ENCODE measurements at regions not wholly inside any gene's neighbourhood (a gene's known extent, or its start where the extent isn't known, plus 50 kb on each side); places are given as distances from the start of the nearest gene placed in this dataset.

DNA sequence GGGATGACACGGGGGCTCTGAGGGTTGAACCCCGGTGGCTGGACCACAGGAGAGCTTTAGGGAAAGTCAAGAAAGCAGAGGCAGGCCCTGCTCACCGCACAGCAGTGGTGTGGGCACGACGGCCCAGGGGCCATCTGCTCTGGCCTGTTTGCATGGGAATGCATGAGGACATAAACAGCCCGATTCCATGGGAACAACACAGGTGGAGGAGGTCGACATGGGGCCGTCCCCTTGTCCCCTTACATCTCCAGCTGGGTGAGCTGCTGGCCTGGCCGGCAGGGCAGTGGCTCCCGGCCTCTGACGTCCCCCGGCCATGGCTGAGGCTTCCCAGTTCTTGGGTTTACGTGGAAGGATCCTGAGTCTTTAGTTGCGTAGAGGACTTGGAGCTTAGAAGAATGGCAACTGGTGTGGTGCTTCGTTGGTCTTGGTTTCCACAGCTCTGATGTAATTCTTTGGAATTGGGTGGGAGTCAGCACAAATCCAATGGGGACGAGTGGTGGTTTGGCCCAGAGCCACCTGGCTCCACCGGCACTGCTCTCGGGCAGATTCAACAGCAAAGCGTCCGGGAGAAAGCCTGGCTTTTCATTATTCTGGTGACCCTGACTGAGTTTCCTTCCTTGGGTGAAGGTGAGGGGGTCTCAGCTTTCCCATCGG is 98.3 kb upstream of the HDAC4 start:
- no peak overlapping the region for H3K27ac ChIP-seq (ENCODE audit: low read depth in 1 of 2, low read length in 1 of 2)
- no peaks in the 10 kb centered on the region for H3K36me3 ChIP-seq (ENCODE audit: control insufficient read depth in 2 of 2, insufficient read depth in 2 of 2, low read length in 1 of 2)
- 93% methylated on average over 21 of the region's 21 CpGs for WGBS
- no peak overlapping the region for H3K4me3 ChIP-seq (ENCODE audit: low read length in 2 of 2)
- peaks cover 0 to 10% of the 10 kb centered on the region in 2 donors for H3K9me3 ChIP-seq (ENCODE audit: control insufficient read depth in 2 of 2, insufficient read depth in 1 of 2, low read length in 1 of 2)
- peaks cover 0 to 4% of the 10 kb centered on the region in 2 donors for H3K27me3 ChIP-seq (ENCODE audit: control insufficient read depth in 2 of 2, insufficient read depth in 1 of 2, low read length in 1 of 2)
- peaks cover 0 to 5% of the 10 kb centered on the region in 2 donors for H3K4me1 ChIP-seq (ENCODE audit: control insufficient read depth in 2 of 2, insufficient read depth in 2 of 2, low read length in 2 of 2)
- no peak for DNase-seq (ENCODE audit: low read depth in 6 of 9, low spot score in 9 of 9)

DNA sequence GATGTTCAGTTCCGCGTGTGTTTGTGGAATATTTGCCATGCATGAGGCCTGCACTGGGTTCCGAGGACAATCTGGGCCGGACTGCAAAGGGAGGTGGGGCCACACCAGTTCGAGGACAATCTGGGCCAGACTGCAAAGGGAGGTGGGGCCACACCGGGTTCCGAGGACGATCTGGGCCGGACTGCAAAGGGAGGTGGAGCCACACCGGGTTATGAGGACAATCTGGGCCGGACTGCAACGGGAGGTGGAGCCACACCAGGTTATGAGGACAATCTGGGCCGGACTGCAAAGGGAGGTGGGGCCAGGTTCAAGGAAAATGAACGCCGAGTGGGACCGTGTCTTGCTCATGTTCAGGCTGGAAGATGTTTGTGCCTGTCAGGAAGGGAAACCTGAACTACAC is 97.8 kb upstream of the HDAC4 start:
- Histone ChIP-seq H3K27ac (ENCODE audit: low read depth in 1 of 2, low read length in 1 of 2) (no peak overlapping the region), H3K4me3 (ENCODE audit: low read length in 2 of 2) (no peak overlapping the region), H3K27me3 (ENCODE audit: control insufficient read depth in 2 of 2, insufficient read depth in 1 of 2, low read length in 1 of 2) (peaks cover 0 to 4% of the 10 kb centered on the region in 2 donors), H3K9me3 (ENCODE audit: control insufficient read depth in 2 of 2, insufficient read depth in 1 of 2, low read length in 1 of 2) (peaks cover 0 to 10% of the 10 kb centered on the region in 2 donors), H3K36me3 (ENCODE audit: control insufficient read depth in 2 of 2, insufficient read depth in 2 of 2, low read length in 1 of 2) (no peaks in the 10 kb centered on the region), H3K4me1 (ENCODE audit: control insufficient read depth in 2 of 2, insufficient read depth in 2 of 2, low read length in 2 of 2) (peaks cover 0 to 5% of the 10 kb centered on the region in 2 donors)
- WGBS: 88% methylated on average over 16 of the region's 16 CpGs
- no peak for DNase-seq (ENCODE audit: low read depth in 6 of 9, low spot score in 9 of 9)

DNA sequence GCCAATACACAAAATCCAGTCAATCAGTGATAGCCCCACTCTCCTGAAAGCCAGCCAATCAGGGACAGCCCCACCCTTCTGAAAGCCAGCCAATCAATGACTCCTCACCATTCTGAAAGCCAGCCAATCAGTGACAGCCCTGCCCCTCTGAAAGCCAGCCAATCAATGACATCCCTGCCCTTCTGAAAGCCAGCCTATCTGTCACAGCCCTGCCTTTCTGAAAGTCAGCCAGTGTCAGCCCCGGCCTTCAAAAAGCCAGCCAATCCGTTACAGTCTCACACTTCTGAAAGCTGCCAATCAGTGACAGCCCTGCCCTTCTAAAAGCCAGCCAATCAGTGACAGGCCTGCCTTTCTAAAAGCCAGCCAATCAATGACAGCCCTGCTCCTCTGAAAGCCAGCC is 95.9 kb upstream of the HDAC4 start:
- no peak for DNase-seq (ENCODE audit: low read depth in 6 of 9, low spot score in 9 of 9)
- H3K27me3 ChIP-seq (ENCODE audit: control insufficient read depth in 2 of 2, insufficient read depth in 1 of 2, low read length in 1 of 2): peaks cover 0 to 4% of the 10 kb centered on the region in 2 donors
- no peaks in the 10 kb centered on the region for H3K36me3 ChIP-seq (ENCODE audit: control insufficient read depth in 2 of 2, insufficient read depth in 2 of 2, low read length in 1 of 2)
- H3K4me3 ChIP-seq (ENCODE audit: low read length in 2 of 2): no peak overlapping the region
- peaks cover 0 to 5% of the 10 kb centered on the region in 2 donors for H3K4me1 ChIP-seq (ENCODE audit: control insufficient read depth in 2 of 2, insufficient read depth in 2 of 2, low read length in 2 of 2)
- H3K27ac ChIP-seq (ENCODE audit: low read depth in 1 of 2, low read length in 1 of 2): no peak overlapping the region
- H3K9me3 ChIP-seq (ENCODE audit: control insufficient read depth in 2 of 2, insufficient read depth in 1 of 2, low read length in 1 of 2): peaks cover 0 to 10% of the 10 kb centered on the region in 2 donors
- 98% methylated on average over 2 of the region's 2 CpGs for WGBS

DNA sequence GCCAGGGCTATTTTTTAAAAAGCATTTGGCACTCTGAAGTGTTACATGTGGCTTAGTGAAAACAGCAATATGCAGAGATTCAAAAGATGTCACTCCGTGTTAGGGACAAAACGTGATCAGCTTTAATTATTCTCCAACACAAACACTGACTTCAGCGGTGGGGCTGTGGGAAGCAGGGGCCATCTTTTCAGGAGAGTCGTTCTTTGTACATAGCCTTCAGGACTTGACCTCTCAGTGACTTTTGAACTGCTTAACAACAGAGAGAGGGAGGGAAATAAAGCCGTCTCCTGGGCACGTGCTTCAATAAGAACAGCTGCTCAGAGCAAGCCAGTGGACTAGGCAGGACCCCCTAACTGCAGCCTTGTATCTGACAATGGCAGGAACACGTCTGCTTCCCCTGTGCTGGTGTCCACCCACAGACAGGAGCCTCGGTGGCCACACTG is 95.0 kb upstream of the HDAC4 start:
- 80% methylated on average over 8 of the region's 8 CpGs for WGBS
- Histone ChIP-seq H3K9me3 (ENCODE audit: control insufficient read depth in 2 of 2, insufficient read depth in 1 of 2, low read length in 1 of 2) (peaks cover 0 to 10% of the 10 kb centered on the region in 2 donors), H3K27ac (ENCODE audit: low read depth in 1 of 2, low read length in 1 of 2) (no peak overlapping the region), H3K4me1 (ENCODE audit: control insufficient read depth in 2 of 2, insufficient read depth in 2 of 2, low read length in 2 of 2) (no peaks in the 10 kb centered on the region), H3K27me3 (ENCODE audit: control insufficient read depth in 2 of 2, insufficient read depth in 1 of 2, low read length in 1 of 2) (no peaks in the 10 kb centered on the region), H3K36me3 (ENCODE audit: control insufficient read depth in 2 of 2, insufficient read depth in 2 of 2, low read length in 1 of 2) (no peaks in the 10 kb centered on the region), H3K4me3 (ENCODE audit: low read length in 2 of 2) (no peak overlapping the region)
- no peak for DNase-seq (ENCODE audit: low read depth in 6 of 9, low spot score in 9 of 9)

DNA sequence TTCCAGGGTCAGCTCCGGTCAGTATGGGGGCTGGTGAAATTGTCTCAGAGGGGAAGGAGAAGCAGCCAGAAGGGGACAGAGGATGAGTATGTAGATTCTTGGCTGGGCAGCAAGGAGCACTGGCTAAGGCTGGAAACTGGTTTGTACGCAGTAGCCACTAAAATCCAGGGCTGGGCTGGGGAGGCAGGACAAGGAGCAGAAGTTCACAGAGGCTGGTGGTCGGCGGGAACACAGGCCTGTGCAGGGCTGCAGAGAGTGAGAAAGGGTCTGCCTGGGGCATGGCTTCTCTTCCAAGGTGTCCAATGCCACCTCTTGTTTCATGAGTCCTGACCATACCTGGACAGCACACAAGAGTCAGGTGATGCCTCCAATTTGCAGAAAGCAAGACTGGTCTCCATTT is 94.4 kb upstream of the HDAC4 start:
- no peak for DNase-seq (ENCODE audit: low read depth in 6 of 9, low spot score in 9 of 9)
- H3K9me3 ChIP-seq (ENCODE audit: control insufficient read depth in 2 of 2, insufficient read depth in 1 of 2, low read length in 1 of 2): peaks cover 0 to 10% of the 10 kb centered on the region in 2 donors
- no peak overlapping the region for H3K27ac ChIP-seq (ENCODE audit: low read depth in 1 of 2, low read length in 1 of 2)
- H3K4me1 ChIP-seq (ENCODE audit: control insufficient read depth in 2 of 2, insufficient read depth in 2 of 2, low read length in 2 of 2): no peaks in the 10 kb centered on the region
- no peaks in the 10 kb centered on the region for H3K27me3 ChIP-seq (ENCODE audit: control insufficient read depth in 2 of 2, insufficient read depth in 1 of 2, low read length in 1 of 2)
- no peaks in the 10 kb centered on the region for H3K36me3 ChIP-seq (ENCODE audit: control insufficient read depth in 2 of 2, insufficient read depth in 2 of 2, low read length in 1 of 2)
- WGBS: 98% methylated on average over 4 of the region's 4 CpGs
- H3K4me3 ChIP-seq (ENCODE audit: low read length in 2 of 2): no peak overlapping the region

DNA sequence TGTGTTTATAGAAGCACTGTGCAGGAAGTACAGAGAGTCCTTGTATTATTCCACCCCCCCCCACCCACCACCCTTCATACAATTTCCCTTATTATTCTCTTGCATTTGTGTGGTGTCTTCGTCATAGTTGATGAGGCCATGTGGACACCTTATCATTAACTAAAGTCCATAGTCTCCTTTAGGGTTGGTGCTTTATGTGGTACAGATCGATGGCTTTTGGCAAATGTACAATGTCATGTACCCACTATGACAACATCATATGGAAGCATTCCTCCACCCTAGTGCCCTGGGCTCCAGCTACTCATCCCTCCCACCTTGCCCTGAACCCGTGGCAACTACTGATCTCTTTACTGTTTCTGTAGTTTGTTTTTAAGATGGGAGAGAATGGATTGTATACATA is 93.8 kb upstream of the HDAC4 start:
- H3K27me3 ChIP-seq (ENCODE audit: control insufficient read depth in 2 of 2, insufficient read depth in 1 of 2, low read length in 1 of 2): no peaks in the 10 kb centered on the region
- WGBS: 97% methylated on average over 3 of the region's 3 CpGs
- no peaks in the 10 kb centered on the region for H3K36me3 ChIP-seq (ENCODE audit: control insufficient read depth in 2 of 2, insufficient read depth in 2 of 2, low read length in 1 of 2)

DNA sequence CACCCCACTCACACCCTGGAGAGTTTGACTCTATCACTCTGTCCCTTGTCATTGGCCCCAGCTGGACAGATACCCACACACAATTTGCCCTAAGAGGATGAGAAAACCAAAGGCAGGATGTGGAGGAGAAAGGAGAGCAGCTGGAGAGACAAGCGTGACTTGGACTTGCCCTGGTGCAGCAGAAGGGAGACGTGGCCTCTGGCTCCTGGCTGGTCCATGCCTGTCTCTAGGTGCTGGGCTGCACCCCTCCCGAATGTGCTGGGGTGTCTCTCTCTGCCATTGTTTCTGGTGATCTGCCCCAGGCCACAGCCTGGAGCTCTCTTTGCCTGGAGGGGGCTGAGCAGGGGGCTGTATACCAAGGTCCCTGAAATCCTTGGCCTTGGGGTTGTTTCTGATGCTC is 88.7 kb upstream of the HDAC4 start:
- no peak for DNase-seq (ENCODE audit: low read depth in 6 of 9, low spot score in 9 of 9)
- 93% methylated on average over 3 of the region's 3 CpGs for WGBS
- no peak overlapping the region for H3K4me3 ChIP-seq (ENCODE audit: low read length in 2 of 2)
- no peaks in the 10 kb centered on the region for H3K27me3 ChIP-seq (ENCODE audit: control insufficient read depth in 2 of 2, insufficient read depth in 1 of 2, low read length in 1 of 2)
- no peaks in the 10 kb centered on the region for H3K9me3 ChIP-seq (ENCODE audit: control insufficient read depth in 2 of 2, insufficient read depth in 1 of 2, low read length in 1 of 2)
- H3K4me1 ChIP-seq (ENCODE audit: control insufficient read depth in 2 of 2, insufficient read depth in 2 of 2, low read length in 2 of 2): no peaks in the 10 kb centered on the region
- no peak overlapping the region for H3K27ac ChIP-seq (ENCODE audit: low read depth in 1 of 2, low read length in 1 of 2)
- no peaks in the 10 kb centered on the region for H3K36me3 ChIP-seq (ENCODE audit: control insufficient read depth in 2 of 2, insufficient read depth in 2 of 2, low read length in 1 of 2)

More for the DNA sequence above, 93.8 kb upstream of the HDAC4 start:
- H3K9me3 ChIP-seq (ENCODE audit: control insufficient read depth in 2 of 2, insufficient read depth in 1 of 2, low read length in 1 of 2): peaks cover 0 to 10% of the 10 kb centered on the region in 2 donors
- no peaks in the 10 kb centered on the region for H3K4me1 ChIP-seq (ENCODE audit: control insufficient read depth in 2 of 2, insufficient read depth in 2 of 2, low read length in 2 of 2)
- H3K4me3 ChIP-seq (ENCODE audit: low read length in 2 of 2): no peak overlapping the region
- H3K27ac ChIP-seq (ENCODE audit: low read depth in 1 of 2, low read length in 1 of 2): no peak overlapping the region
- no peak for DNase-seq (ENCODE audit: low read depth in 6 of 9, low spot score in 9 of 9)

DNA sequence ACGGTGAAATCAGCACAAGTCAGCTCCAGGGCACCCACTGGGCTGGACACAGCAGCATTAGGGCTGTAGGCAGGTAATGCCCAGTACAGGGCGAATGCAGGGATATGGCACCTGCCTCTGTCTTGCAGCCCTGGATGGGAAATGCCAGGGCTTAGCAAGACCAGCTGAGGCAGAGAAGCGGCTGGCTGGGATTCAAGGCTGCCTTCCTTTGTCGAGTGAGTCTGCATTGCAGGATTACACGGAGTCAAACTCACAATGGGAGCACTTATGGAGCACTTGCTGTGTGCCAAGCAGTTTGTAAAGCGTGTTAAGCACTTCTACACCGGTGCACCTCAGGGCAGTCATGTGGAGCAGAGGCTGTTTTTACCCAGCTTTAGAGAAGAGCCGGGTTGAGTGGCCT is 87.3 kb upstream of the HDAC4 start:
- Histone ChIP-seq H3K4me1 (ENCODE audit: control insufficient read depth in 2 of 2, insufficient read depth in 2 of 2, low read length in 2 of 2) (no peaks in the 10 kb centered on the region), H3K36me3 (ENCODE audit: control insufficient read depth in 2 of 2, insufficient read depth in 2 of 2, low read length in 1 of 2) (no peaks in the 10 kb centered on the region), H3K9me3 (ENCODE audit: control insufficient read depth in 2 of 2, insufficient read depth in 1 of 2, low read length in 1 of 2) (no peaks in the 10 kb centered on the region), H3K27ac (ENCODE audit: low read depth in 1 of 2, low read length in 1 of 2) (no peak overlapping the region), H3K27me3 (ENCODE audit: control insufficient read depth in 2 of 2, insufficient read depth in 1 of 2, low read length in 1 of 2) (peaks cover 0 to 6% of the 10 kb centered on the region in 2 donors), H3K4me3 (ENCODE audit: low read length in 2 of 2) (no peak overlapping the region)
- DNase-seq (ENCODE audit: low read depth in 6 of 9, low spot score in 9 of 9): no peak
- 96% methylated on average over 8 of the region's 8 CpGs for WGBS

DNA sequence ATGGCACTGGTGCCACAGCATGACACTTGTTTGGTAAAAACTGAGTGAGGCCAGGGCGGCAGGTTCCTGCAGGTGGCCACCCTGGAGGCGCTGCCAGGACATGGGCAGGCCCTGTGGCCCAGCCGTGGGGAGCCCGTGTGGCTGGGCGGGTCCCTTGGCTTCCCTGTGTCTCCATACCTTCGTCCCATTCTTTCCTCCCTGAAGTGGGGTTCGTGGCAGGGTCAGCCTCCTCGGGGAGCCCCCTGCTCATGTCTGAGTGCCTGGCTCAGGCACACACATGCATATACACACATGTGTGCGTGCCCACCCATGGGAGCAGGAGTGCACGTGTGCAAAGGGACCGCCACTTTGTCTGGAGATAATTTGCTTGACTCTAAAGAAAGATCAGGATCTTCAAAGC is 86.5 kb upstream of the HDAC4 start:
- DNase-seq (ENCODE audit: low read depth in 6 of 9, low spot score in 9 of 9): no peak
- peaks cover 0 to 7% of the 10 kb centered on the region in 2 donors for H3K27me3 ChIP-seq (ENCODE audit: control insufficient read depth in 2 of 2, insufficient read depth in 1 of 2, low read length in 1 of 2)
- no peaks in the 10 kb centered on the region for H3K4me1 ChIP-seq (ENCODE audit: control insufficient read depth in 2 of 2, insufficient read depth in 2 of 2, low read length in 2 of 2)
- no peak overlapping the region for H3K4me3 ChIP-seq (ENCODE audit: low read length in 2 of 2)
- no peaks in the 10 kb centered on the region for H3K9me3 ChIP-seq (ENCODE audit: control insufficient read depth in 2 of 2, insufficient read depth in 1 of 2, low read length in 1 of 2)
- WGBS: 97% methylated on average over 11 of the region's 11 CpGs
- H3K27ac ChIP-seq (ENCODE audit: low read depth in 1 of 2, low read length in 1 of 2): no peak overlapping the region
- H3K36me3 ChIP-seq (ENCODE audit: control insufficient read depth in 2 of 2, insufficient read depth in 2 of 2, low read length in 1 of 2): no peaks in the 10 kb centered on the region
